BE2C (cell line): ENCODE measurements at regions not wholly inside any gene's neighbourhood (a gene's known extent, or its start where the extent isn't known, plus 50 kb on each side); places are given as distances from the start of the nearest gene placed in this dataset.

Experiments
- DNase-seq: peaks from one replicate; pipeline ENCODE4 v3.0.0-alpha.2; 2020
- H3K27me3 ChIP-seq: fragments of 250-450 bp; sonication (Bioruptor Pico); 2 replicates; pipeline ENCODE4 v1.5.1; 2020; ENCODE audit warnings: mild to moderate bottlenecking
- H3K36me3 ChIP-seq: fragments of 250-450 bp; sonication (Bioruptor Pico); 2 replicates; pipeline ENCODE4 v1.5.1; 2020; ENCODE audit warnings: mild to moderate bottlenecking
- H3K4me1 ChIP-seq: fragments of 250-450 bp; sonication (Bioruptor Pico); 2 replicates; pipeline ENCODE4 v1.5.1; 2020
- H3K4me3 ChIP-seq: 2 replicates; pipeline ENCODE4 v1.5.1; 2011; ENCODE audit warnings: low read depth, low read length
- H3K9me3 ChIP-seq: fragments of 250-450 bp; sonication (Bioruptor Pico); 2 replicates; pipeline ENCODE4 v1.5.1; 2020
- CTCF ChIP-seq: IDR thresholded peaks from 2 replicates; pipeline ENCODE4 v1.5.1; 2012; ENCODE audit warnings: mild to moderate bottlenecking, low read depth, low read length

DNA sequence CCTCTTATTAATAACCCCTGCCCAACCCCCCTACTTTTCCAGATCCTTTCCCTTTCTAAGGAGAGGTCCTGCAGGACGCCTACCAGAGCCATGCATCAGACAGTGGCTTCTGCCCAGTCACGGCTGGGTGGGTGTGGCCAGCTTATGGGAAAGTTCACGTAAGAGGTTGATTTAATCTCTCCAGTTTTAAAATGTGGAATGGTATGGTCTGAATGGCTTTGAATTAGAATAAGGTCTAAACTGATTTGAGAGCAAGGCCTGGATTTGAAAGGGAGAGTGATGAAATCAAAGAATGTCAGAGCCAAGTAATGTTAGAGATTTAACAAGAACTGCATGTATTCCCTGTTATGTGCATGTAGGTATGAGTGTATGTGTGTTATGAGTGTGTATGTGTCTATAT is 275.7 kb downstream of the PAX1 start:
- no peaks in the 10 kb centered on the region for H3K27me3 ChIP-seq
- H3K4me3 ChIP-seq: no peak overlapping the region
- no peaks in the 10 kb centered on the region for H3K9me3 ChIP-seq
- no peaks in the 10 kb centered on the region for H3K36me3 ChIP-seq
- H3K4me1 ChIP-seq: no peaks in the 10 kb centered on the region
- no peak for TF ChIP-seq CTCF
- DNase-seq: no peak

GRCh38 chr20:21971436-21971835 is 266.0 kb downstream of the PAX1 start:
- no peak for TF ChIP-seq CTCF
- H3K4me1 ChIP-seq: no peaks in the 10 kb centered on the region

DNA sequence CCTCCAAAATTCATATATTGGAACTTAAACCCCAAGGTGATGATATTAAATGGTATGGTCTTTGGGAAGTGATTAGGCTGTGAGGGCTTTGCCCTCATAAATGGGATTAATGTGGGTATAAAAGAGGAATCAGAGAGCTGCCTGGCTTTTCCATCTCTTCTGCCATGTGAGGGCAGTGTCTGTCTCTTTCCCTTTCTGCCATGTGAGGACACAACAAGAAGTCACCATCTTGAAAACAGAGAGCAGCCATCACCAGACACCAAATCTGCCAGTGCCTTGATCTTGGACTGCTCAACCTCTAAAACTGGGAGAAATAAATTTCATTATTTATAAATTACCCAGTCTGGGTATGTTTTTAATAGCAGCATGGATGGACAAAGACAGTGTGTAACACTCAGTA is 263.0 kb downstream of the PAX1 start:
- Histone ChIP-seq H3K9me3 (no peaks in the 10 kb centered on the region; the same call in 1 of the 2 replicates), H3K36me3 (no peaks in the 10 kb centered on the region), H3K4me1 (no peaks in the 10 kb centered on the region), H3K4me3 (no peak overlapping the region), H3K27me3 (no peaks in the 10 kb centered on the region)
- TF ChIP-seq CTCF: no peak
- no peak for DNase-seq

More at GRCh38 chr20:21971436-21971835, 266.0 kb downstream of the PAX1 start:
- no peaks in the 10 kb centered on the region for H3K9me3 ChIP-seq
- no peaks in the 10 kb centered on the region for H3K36me3 ChIP-seq
- no peak overlapping the region for H3K4me3 ChIP-seq
- no peaks in the 10 kb centered on the region for H3K27me3 ChIP-seq
- DNase-seq: no peak

DNA sequence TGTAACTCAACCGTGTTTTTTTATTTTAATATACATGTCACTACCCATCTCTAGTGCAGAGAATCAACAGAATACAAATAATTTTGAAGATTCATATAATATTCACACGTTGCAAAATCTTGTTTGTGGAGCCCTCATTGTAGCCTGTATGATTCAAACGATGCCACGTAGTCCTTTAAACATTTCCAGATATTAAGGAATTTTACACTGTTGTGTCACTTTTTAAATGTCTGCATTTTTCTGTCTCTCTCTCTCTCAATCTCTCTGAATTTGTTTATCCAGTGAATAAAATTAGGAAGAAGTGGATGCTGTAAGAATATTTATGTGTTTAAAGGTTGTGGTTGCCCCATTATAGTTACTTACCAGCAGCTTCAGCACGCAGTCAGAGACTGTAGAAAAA is 262.0 kb downstream of the PAX1 start:
- Histone ChIP-seq H3K36me3 (no peaks in the 10 kb centered on the region), H3K27me3 (no peaks in the 10 kb centered on the region), H3K4me1 (no peaks in the 10 kb centered on the region), H3K4me3 (no peak overlapping the region), H3K9me3 (no peaks in the 10 kb centered on the region; the same call in 1 of the 2 replicates)
- TF ChIP-seq CTCF: no peak
- no peak for DNase-seq

GRCh38 chr20:21956591-21956990 is 251.1 kb downstream of the PAX1 start:
- no peak for DNase-seq
- H3K9me3 ChIP-seq: no peaks in the 10 kb centered on the region
- H3K27me3 ChIP-seq: no peaks in the 10 kb centered on the region
- no peaks in the 10 kb centered on the region for H3K36me3 ChIP-seq
- TF ChIP-seq CTCF: no peak
- no peak overlapping the region for H3K4me3 ChIP-seq
- no peaks in the 10 kb centered on the region for H3K4me1 ChIP-seq

GRCh38 chr20:21947406-21947805 is 241.9 kb downstream of the PAX1 start:
- no peak for DNase-seq
- no peaks in the 10 kb centered on the region; the same call in 1 of the 2 replicates for H3K9me3 ChIP-seq
- no peaks in the 10 kb centered on the region for H3K27me3 ChIP-seq
- H3K4me3 ChIP-seq: no peak overlapping the region
- H3K4me1 ChIP-seq: no peaks in the 10 kb centered on the region
- no peak for TF ChIP-seq CTCF
- H3K36me3 ChIP-seq: no peaks in the 10 kb centered on the region
